ENCODE measurements at regions not wholly inside any gene's neighbourhood (a gene's known extent, or its start where the extent isn't known, plus 50 kb on each side); places are given as distances from the start of the nearest gene placed in this dataset.

DNA sequence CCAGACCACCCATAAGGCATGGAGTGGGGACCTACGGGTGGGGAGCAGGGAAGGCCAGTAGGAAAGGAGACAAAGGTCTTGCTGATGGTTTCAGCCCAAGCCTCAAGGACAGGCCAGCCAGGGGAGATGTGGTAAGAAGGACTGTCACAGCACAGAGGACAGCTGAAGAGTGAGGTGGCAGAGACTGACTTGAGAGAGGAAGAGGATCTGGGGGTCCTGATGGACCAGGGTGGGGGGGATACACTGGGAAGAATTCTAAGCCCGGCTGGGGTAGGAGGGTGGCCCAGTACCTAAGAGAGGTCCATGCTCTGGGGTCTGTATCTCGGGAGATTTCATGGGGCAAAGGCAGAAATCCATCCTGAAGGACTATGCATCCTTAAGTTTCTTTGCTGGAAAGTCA, 66.1 kb upstream of the THY1 start:
- TF ChIP-seq, protein P1, sequence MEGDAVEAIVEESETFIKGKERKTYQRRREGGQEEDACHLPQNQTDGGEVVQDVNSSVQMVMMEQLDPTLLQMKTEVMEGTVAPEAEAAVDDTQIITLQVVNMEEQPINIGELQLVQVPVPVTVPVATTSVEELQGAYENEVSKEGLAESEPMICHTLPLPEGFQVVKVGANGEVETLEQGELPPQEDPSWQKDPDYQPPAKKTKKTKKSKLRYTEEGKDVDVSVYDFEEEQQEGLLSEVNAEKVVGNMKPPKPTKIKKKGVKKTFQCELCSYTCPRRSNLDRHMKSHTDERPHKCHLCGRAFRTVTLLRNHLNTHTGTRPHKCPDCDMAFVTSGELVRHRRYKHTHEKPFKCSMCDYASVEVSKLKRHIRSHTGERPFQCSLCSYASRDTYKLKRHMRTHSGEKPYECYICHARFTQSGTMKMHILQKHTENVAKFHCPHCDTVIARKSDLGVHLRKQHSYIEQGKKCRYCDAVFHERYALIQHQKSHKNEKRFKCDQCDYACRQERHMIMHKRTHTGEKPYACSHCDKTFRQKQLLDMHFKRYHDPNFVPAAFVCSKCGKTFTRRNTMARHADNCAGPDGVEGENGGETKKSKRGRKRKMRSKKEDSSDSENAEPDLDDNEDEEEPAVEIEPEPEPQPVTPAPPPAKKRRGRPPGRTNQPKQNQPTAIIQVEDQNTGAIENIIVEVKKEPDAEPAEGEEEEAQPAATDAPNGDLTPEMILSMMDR (IDR thresholded peaks at IDR 0.05), result no peak
- TF ChIP-seq POLR2A (IDR thresholded peaks at IDR 0.05), result no peak

All from lower leg skin (tissue), 3 donors.